ENCODE measurements at regions not wholly inside any gene's neighbourhood (a gene's known extent, or its start where the extent isn't known, plus 50 kb on each side); places are given as distances from the start of the nearest gene placed in this dataset.

- Histone ChIP-seq H3K4me3 (no peak overlapping the region), H3K27me3 (ENCODE audit: insufficient read depth in 3 of 3, low read length in 2 of 3) (no peaks in the 10 kb centered on the region), H3K9me3 (peaks cover 15% of the 10 kb centered on the region), H3K36me3 (ENCODE audit: insufficient read depth in 1 of 2, low read depth in 1 of 2) (no peaks in the 10 kb centered on the region), H3K4me1 (no peaks in the 10 kb centered on the region), H3K27ac (no peak overlapping the region)
- no peak for DNase-seq
- intact Hi-C loops (cut with DNase I), result no loop called here
- TF ChIP-seq CTCF (IDR thresholded peaks at IDR 0.05), result no peak
- WGBS, 3 donors, result 90 to 98% (median 94%) methylated on average over 1 of the region's 1 CpG
- ATAC-seq, result no peak
These were observed 510.0 kb downstream of the BCL11B start for GRCh38 chr14:98761993-98762392.

- Histone ChIP-seq H3K27ac (no peak overlapping the region), H3K27me3 (ENCODE audit: insufficient read depth in 3 of 3, low read length in 2 of 3) (no peaks in the 10 kb centered on the region), H3K4me3 (no peak overlapping the region), H3K9me3 (peaks cover 15% of the 10 kb centered on the region), H3K4me1 (no peaks in the 10 kb centered on the region), H3K36me3 (ENCODE audit: insufficient read depth in 1 of 2, low read depth in 1 of 2) (no peaks in the 10 kb centered on the region)
- intact Hi-C loops (cut with DNase I), result no loop called here
- 46 to 54% (median 52%) methylated on average over 4 of the region's 4 CpGs for WGBS, 3 donors
- peak in 3 of 4 donors; percentile 27 to 72 (median 62) for ATAC-seq
- no peak for DNase-seq
- TF ChIP-seq CTCF (IDR thresholded peaks at IDR 0.05), result no peak
These were observed 505.2 kb downstream of the BCL11B start for GRCh38 chr14:98766818-98767217.

- intact Hi-C loops (cut with DNase I), result no loop called here
- Histone ChIP-seq H3K9me3 (peaks cover 3% of the 10 kb centered on the region), H3K27ac (no peak overlapping the region), H3K4me3 (no peak overlapping the region), H3K27me3 (ENCODE audit: insufficient read depth in 3 of 3, low read length in 2 of 3) (no peaks in the 10 kb centered on the region), H3K4me1 (no peaks in the 10 kb centered on the region), H3K36me3 (ENCODE audit: insufficient read depth in 1 of 2, low read depth in 1 of 2) (no peaks in the 10 kb centered on the region)
- no peak for TF ChIP-seq CTCF (IDR thresholded peaks at IDR 0.05)
- ATAC-seq (no peak), DNase-seq (no peak)
- 48 to 60% (median 54%) methylated on average over 10 of the region's 10 CpGs for WGBS, 3 donors
These were observed 502.7 kb downstream of the BCL11B start for GRCh38 chr14:98769326-98769725.

- Histone ChIP-seq H3K9me3 (no peaks in the 10 kb centered on the region), H3K27me3 (ENCODE audit: insufficient read depth in 3 of 3, low read length in 2 of 3) (no peaks in the 10 kb centered on the region), H3K4me3 (no peak overlapping the region), H3K4me1 (no peaks in the 10 kb centered on the region), H3K27ac (no peak overlapping the region), H3K36me3 (ENCODE audit: insufficient read depth in 1 of 2, low read depth in 1 of 2) (no peaks in the 10 kb centered on the region)
- 93 to 96% (median 96%) methylated on average over 3 of the region's 3 CpGs for WGBS, 3 donors
- DNase-seq (no peak), ATAC-seq (no peak)
- intact Hi-C loops (cut with DNase I), result no loop called here
- TF ChIP-seq CTCF (IDR thresholded peaks at IDR 0.05), result no peak
These were observed 501.8 kb downstream of the BCL11B start for GRCh38 chr14:98770151-98770550.

- Histone ChIP-seq H3K4me3 (no peak overlapping the region), H3K27ac (no peak overlapping the region), H3K9me3 (no peaks in the 10 kb centered on the region), H3K36me3 (ENCODE audit: insufficient read depth in 1 of 2, low read depth in 1 of 2) (no peaks in the 10 kb centered on the region), H3K27me3 (ENCODE audit: insufficient read depth in 3 of 3, low read length in 2 of 3) (no peaks in the 10 kb centered on the region), H3K4me1 (no peaks in the 10 kb centered on the region)
- intact Hi-C loops (cut with DNase I), result no loop called here
- WGBS, 3 donors, result 66 to 74% (median 71%) methylated on average over 5 of the region's 5 CpGs
- ATAC-seq (no peak), DNase-seq (no peak)
- no peak for TF ChIP-seq CTCF (IDR thresholded peaks at IDR 0.05)
These were observed 498.2 kb downstream of the BCL11B start for GRCh38 chr14:98773814-98774213.

Data from psoas muscle (tissue), 7 donors.